ENCODE measurements at regions not wholly inside any gene's neighbourhood (a gene's known extent, or its start where the extent isn't known, plus 50 kb on each side); places are given as distances from the start of the nearest gene placed in this dataset.

DNA sequence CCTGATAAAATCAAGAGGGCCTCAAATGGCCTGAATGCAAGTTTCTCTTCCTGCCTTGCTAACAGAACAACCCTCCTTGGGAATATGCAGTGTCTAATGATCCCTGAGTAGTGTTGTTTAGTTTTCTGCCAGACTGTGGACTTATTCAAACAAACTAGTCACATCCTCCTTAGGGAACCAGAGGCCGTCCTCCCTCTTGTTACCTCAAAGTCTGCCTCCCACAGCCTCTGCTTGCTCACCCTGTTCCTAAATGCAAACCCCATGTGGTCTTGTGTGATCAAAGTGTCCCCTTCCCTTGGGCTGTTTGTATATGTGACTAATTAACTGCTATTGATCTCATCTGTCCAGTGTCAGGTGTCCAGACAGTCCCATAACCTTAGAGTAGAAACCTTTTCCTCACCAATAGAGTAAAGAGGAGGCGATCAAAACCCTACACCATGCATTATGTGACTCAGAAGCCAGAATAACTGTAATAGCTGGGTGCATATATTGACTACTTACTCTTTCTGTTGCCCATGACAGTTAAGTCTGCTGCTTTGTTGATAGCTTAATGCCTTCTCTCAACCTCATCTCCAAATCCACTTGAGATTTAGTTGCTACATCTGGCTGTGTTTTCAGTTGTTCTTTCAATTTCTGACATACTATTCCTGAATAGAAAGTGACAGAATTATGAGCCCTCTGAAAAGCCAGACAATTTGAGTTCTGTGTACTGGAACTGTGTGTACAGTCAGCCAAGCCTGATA lies 473.0 kb upstream of the NWD2 start:
- ATAC-seq (ENCODE audit: low read depth in 2 of 2), result no peak
- H3K27me3 Mint-ChIP-seq, result no peaks in the 10 kb centered on the region
- no peak overlapping the region for H3K4me3 Mint-ChIP-seq
- H3K27ac Mint-ChIP-seq, result no peak overlapping the region
- H3K36me3 Mint-ChIP-seq, result no peaks in the 10 kb centered on the region
- no peak for DNase-seq
- H3K9me3 Mint-ChIP-seq, result peaks cover 0 to 2% (median 0%) of the 10 kb centered on the region in 7 donors
- H3K4me1 Mint-ChIP-seq, result no peaks in the 10 kb centered on the region

DNA sequence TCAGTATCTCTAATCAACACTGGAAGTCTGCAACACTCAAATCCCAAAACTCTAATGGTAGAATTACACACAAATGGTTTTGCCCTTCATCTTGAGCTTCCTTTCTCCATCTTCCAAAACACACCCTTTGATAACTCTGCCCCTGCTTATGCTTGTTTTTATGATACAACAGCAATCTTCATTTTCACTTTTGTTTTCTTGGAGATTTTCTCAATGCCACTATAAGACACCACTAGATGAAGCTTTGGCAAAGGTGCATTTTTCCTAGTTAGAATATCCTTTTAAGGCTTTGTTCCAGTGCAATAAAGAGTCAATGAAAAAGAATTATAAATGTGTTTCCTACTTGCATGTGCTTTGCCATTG lies 472.4 kb upstream of the NWD2 start:
- Mint-ChIP-seq H3K36me3 (no peaks in the 10 kb centered on the region), H3K4me3 (no peak overlapping the region), H3K27me3 (no peaks in the 10 kb centered on the region), H3K4me1 (no peaks in the 10 kb centered on the region), H3K9me3 (peaks cover 0 to 5% (median 0%) of the 10 kb centered on the region in 7 donors), H3K27ac (no peak overlapping the region)
- DNase-seq (no peak), ATAC-seq (ENCODE audit: low read depth in 2 of 2) (no peak)

DNA sequence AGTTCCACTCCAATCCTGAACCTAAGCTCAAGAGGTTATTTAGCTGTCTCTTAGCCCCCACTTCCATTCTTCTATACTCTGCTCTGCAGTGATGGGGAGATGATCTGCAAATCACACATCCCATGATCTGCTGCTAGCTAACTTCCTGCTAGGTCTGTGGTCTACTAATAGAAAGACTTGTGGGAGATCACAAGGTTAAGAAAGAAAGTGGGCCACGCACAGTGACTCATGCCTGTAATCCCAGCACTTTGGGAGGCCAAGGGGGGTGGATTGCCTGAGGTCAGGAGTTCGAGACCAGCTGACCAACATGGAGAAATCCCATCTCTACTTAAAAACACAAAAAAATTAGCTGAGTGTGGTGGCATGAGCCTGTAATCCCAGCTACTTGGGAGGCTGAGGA lies 471.1 kb upstream of the NWD2 start:
- Mint-ChIP-seq H3K4me1 (no peaks in the 10 kb centered on the region), H3K9me3 (peaks cover 0 to 5% (median 0%) of the 10 kb centered on the region in 7 donors)
- no peak for ATAC-seq (ENCODE audit: low read depth in 2 of 2)

DNA sequence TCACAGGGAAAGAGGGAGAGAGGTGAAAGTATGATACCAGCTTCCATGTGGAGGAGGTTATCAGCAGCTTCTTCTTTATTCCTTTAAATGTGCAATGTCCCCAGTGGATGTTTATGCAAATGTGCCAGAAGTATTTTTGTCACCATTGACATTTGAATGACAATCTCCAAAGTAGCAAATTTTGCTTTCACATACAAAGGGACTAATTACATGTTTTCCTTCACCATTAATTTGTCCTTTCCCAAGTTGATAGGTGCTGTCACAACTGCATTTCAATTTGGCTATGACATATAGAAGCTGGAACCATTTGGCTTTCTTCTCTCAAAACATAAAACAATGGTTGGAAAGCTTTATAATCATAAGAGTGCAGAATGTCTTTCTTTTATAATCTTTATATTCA lies 469.0 kb upstream of the NWD2 start:
- Mint-ChIP-seq H3K27ac (no peak overlapping the region), H3K4me3 (no peak overlapping the region), H3K4me1 (no peaks in the 10 kb centered on the region), H3K36me3 (no peaks in the 10 kb centered on the region), H3K27me3 (no peaks in the 10 kb centered on the region), H3K9me3 (peaks cover 0 to 6% (median 2%) of the 10 kb centered on the region in 7 donors)
- ATAC-seq (ENCODE audit: low read depth in 2 of 2), result no peak
- DNase-seq, result no peak

More for the DNA sequence above, 471.1 kb upstream of the NWD2 start:
- no peaks in the 10 kb centered on the region for H3K36me3 Mint-ChIP-seq
- DNase-seq, result no peak
- no peak overlapping the region for H3K27ac Mint-ChIP-seq
- no peaks in the 10 kb centered on the region for H3K27me3 Mint-ChIP-seq
- H3K4me3 Mint-ChIP-seq, result no peak overlapping the region

DNA sequence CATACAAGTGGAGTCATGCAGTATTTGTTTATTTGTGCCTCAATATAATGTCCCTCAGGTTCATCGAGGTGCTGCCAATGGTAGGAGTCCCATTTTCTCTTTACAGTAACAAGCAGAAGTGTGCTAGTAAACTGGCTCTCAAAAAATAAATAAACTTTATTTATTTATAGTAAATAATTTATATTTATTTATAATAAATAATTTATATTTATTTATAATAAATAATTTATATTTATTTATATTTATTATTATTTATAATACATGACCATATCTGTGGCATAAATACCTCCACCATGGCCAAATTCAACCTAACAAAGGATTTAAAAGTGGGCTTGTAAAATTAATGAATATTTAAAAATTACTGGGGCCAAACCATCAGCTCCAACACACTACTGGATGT lies 464.9 kb upstream of the NWD2 start:
- DNase-seq, result no peak
- Mint-ChIP-seq H3K9me3 (peaks cover 0 to 6% (median 2%) of the 10 kb centered on the region in 7 donors), H3K4me3 (peak overlapping the region in 1 of 8 donors; percentile 16), H3K27ac (no peak overlapping the region), H3K36me3 (no peaks in the 10 kb centered on the region), H3K27me3 (no peaks in the 10 kb centered on the region), H3K4me1 (no peaks in the 10 kb centered on the region)
- no peak for ATAC-seq (ENCODE audit: low read depth in 2 of 2)

DNA sequence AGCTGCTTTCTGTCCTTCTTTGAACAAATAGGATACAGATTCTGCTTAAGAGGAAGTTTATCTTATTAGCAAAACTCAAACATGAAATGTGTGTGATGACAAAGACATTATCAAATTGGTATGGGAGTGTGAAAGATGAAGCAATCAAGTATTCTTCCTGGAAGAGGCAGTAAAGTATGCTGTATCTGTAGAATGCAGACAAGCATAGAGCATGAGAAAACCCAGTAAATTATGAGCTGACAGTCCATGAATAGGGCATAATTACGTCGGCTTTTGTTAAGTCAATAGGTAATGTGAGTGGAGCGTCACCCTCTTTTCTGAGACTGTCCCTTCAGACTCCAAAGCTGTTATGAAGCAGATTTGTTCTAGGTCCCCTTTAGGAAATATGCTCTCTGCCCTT lies 458.6 kb upstream of the NWD2 start:
- ATAC-seq (ENCODE audit: low read depth in 2 of 2) (no peak), DNase-seq (no peak)
- Mint-ChIP-seq H3K4me3 (no peak overlapping the region), H3K27ac (no peak overlapping the region), H3K27me3 (no peaks in the 10 kb centered on the region), H3K36me3 (no peaks in the 10 kb centered on the region), H3K9me3 (peaks cover 0 to 2% (median 0%) of the 10 kb centered on the region in 7 donors), H3K4me1 (no peaks in the 10 kb centered on the region)

DNA sequence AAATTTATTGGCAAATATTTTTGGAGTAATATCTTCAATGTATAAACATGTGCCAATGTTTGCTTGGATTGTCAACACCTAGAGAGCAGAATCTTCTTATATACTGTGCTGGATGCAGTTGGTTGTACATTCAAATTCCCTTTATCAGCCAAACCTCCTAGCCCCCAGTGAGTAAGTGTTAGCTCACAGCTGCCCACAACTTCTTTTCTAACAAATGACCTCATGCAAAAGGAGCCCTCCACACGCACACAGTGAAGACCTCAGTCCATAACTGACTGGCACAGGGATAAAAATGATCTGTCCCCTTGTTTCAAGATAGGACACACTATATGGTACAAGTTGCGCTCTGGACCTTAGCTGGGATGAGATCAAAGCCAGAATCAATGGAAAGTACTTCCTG lies 458.0 kb upstream of the NWD2 start:
- Mint-ChIP-seq H3K36me3 (no peaks in the 10 kb centered on the region), H3K9me3 (peaks cover 0 to 2% (median 0%) of the 10 kb centered on the region in 7 donors), H3K4me3 (no peak overlapping the region), H3K27ac (no peak overlapping the region), H3K27me3 (no peaks in the 10 kb centered on the region), H3K4me1 (no peaks in the 10 kb centered on the region)
- no peak for ATAC-seq (ENCODE audit: low read depth in 2 of 2)
- no peak for DNase-seq

DNA sequence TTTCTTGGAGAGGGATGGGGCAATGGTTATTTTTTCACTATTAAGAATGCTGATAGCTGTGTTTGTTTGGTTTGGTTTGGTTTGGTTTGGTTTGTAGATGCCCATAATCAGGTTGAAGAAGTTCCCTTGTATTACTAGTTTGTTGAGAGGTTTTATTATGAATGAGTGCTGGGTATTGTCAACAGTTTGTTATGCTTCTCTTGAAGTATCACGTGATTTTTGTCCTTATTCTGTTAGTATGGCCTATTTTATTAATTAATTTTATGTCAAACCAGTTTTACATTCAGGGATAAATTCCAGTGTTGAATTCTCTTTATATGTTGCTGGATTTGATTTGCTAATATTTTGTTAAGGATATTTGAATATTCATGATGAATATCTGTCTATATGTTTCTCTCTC lies 449.8 kb upstream of the NWD2 start:
- DNase-seq (no peak), ATAC-seq (ENCODE audit: low read depth in 2 of 2) (no peak)
- H3K4me3 Mint-ChIP-seq, result no peak overlapping the region
- H3K9me3 Mint-ChIP-seq, result peaks cover 0 to 17% (median 7%) of the 10 kb centered on the region in 7 donors
- no peaks in the 10 kb centered on the region for H3K36me3 Mint-ChIP-seq
- no peak overlapping the region for H3K27ac Mint-ChIP-seq
- no peaks in the 10 kb centered on the region for H3K27me3 Mint-ChIP-seq
- H3K4me1 Mint-ChIP-seq, result no peaks in the 10 kb centered on the region

DNA sequence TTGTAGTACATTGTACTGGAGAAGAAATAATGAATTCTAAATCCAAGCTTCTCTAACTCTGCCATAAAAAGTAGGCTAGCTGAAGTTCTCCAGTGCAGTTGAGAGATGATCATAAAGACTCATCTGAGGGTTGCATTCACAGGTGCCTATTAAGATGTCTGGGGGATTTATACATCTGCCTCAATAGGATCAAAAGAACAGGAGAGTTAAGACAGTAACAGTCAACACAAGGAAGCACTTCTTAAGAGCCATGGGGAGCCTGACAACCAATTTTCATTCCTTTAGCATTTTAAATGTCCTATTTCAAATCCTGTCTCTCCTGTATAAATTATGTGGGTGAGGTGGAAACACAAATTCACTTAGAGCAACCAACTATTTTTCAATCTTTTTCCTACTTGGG lies 432.4 kb upstream of the NWD2 start:
- ATAC-seq (ENCODE audit: low read depth in 2 of 2) (no peak), DNase-seq (no peak)
- Mint-ChIP-seq H3K27me3 (peaks cover 0 to 3% (median 0%) of the 10 kb centered on the region in 3 donors), H3K27ac (no peak overlapping the region), H3K4me1 (no peaks in the 10 kb centered on the region), H3K36me3 (no peaks in the 10 kb centered on the region), H3K4me3 (no peak overlapping the region), H3K9me3 (peaks cover 0 to 5% (median 0%) of the 10 kb centered on the region in 7 donors)

DNA sequence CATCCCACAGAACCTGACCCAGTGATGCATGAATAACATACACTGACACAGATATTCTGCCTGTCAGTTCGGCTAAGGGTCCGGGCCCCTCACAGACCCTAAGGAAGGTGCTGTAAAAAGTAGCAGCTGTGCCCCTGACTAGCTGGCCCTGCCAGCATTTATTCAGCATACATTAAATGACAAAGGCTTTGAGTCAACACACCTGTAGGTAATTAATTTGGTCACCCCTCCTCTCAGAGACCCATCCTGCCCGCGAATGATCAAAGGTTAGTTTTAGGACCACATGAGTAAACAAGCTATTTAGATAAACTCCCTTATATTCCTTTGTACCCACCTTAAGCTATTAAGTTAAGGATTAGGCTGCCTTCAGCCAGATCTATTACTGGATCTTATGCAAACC lies 429.0 kb upstream of the NWD2 start:
- no peak overlapping the region for H3K4me3 Mint-ChIP-seq
- peaks cover 0 to 5% (median 0%) of the 10 kb centered on the region in 7 donors for H3K9me3 Mint-ChIP-seq
- no peaks in the 10 kb centered on the region for H3K36me3 Mint-ChIP-seq
- H3K27ac Mint-ChIP-seq, result no peak overlapping the region
- no peak for ATAC-seq (ENCODE audit: low read depth in 2 of 2)
- DNase-seq, result no peak
- peaks cover 0 to 3% (median 0%) of the 10 kb centered on the region in 3 donors for H3K27me3 Mint-ChIP-seq
- H3K4me1 Mint-ChIP-seq, result no peaks in the 10 kb centered on the region

DNA sequence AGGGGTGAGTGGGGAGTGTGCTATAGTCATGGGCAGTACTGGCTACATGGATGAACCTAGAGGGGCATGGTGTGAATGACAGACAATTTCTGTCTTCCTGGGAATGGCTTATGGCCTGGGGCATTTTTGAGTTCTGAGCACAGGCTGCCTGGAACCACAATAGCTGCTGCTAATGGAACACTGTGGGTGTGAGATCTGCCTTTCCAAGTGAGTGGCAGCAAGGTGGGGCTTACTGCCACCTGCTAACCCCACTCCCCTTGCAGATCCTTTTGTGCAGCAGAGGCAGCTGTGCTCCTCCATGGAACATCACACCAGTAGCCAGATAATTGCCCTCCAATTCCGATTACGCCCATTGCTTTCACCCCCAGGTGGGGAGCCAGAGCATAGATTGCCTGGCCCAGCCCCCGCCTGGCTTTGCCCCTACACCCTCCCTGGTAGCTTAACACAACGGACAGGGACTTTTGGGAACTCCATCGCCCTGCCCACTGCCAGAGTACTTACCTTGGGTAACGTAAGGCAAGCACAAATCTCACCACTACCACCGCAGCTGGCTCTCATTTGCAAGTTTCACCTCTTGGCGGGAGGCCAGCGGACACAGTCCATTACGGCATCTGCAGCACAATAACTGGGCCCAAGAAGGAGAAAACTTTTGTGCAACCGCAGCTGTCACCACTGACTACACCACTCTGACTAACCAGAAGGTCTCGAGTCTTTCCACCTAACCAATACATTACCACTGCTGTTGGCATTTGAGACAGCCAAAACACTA lies 421.2 kb upstream of the NWD2 start:
- Mint-ChIP-seq H3K4me1 (no peaks in the 10 kb centered on the region), H3K27ac (no peak overlapping the region), H3K4me3 (no peak overlapping the region), H3K9me3 (peaks cover 0 to 8% (median 3%) of the 10 kb centered on the region in 7 donors), H3K36me3 (no peaks in the 10 kb centered on the region), H3K27me3 (peaks cover 0 to 4% (median 0%) of the 10 kb centered on the region in 3 donors)
- DNase-seq (no peak), ATAC-seq (ENCODE audit: low read depth in 2 of 2) (no peak)

DNA sequence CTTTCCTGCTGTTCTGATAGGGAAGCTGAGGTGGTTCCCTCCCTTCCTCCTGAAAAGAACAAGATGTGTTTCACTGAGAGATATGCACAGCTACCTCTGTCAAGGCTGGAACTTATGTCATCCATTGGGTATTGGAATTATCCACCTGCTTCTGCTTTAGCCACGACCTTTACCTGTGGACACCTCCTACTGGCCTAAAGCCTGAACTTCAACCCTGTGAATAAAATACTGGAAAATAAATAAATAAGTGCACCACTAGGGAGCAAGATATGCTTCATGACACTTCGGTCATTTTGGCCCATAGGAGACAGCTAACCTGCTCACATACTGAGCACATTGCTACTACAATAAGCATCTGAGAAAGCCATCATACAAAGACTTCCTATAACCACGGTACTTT lies 419.9 kb upstream of the NWD2 start:
- Mint-ChIP-seq H3K4me3 (peak overlapping the region in 1 of 8 donors; percentile 14), H3K9me3 (peaks cover 0 to 8% (median 5%) of the 10 kb centered on the region in 7 donors), H3K36me3 (no peaks in the 10 kb centered on the region), H3K4me1 (no peaks in the 10 kb centered on the region), H3K27me3 (peaks cover 0 to 4% (median 0%) of the 10 kb centered on the region in 3 donors), H3K27ac (no peak overlapping the region)
- ATAC-seq (ENCODE audit: low read depth in 2 of 2) (no peak), DNase-seq (no peak)

DNA sequence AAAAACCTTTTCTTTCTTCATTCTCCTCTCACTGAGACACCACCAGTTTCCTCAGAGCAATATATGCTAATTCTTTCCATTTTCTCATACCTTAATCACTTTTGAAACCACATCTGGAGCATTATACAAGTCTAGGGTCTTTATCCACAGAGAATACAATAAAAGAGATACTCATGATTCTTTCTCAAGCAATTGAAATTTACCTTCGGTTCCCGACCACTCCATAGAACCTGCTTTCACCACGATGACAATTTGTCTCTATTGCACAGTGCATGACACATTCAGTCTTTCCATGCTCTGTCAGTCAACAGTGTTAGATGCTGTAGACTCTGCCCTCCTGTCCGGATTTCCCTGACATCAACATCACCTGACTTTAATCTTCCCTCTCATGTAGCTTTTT lies 409.3 kb upstream of the NWD2 start:
- ATAC-seq (ENCODE audit: low read depth in 2 of 2) (no peak), DNase-seq (no peak)
- no peaks in the 10 kb centered on the region for H3K4me1 Mint-ChIP-seq
- peaks cover 0 to 4% (median 0%) of the 10 kb centered on the region in 7 donors for H3K9me3 Mint-ChIP-seq
- no peak overlapping the region for H3K27ac Mint-ChIP-seq
- H3K36me3 Mint-ChIP-seq, result no peaks in the 10 kb centered on the region
- H3K27me3 Mint-ChIP-seq, result no peaks in the 10 kb centered on the region
- H3K4me3 Mint-ChIP-seq, result no peak overlapping the region
